ENCODE measurements at regions not wholly inside any gene's neighbourhood (a gene's known extent, or its start where the extent isn't known, plus 50 kb on each side); places are given as distances from the start of the nearest gene placed in this dataset.
"Not testable (repeated sequence)": the region's sequence is repeated elsewhere in the genome, so short reads cannot be mapped to it uniquely, and the experiment has no call there.

DNA sequence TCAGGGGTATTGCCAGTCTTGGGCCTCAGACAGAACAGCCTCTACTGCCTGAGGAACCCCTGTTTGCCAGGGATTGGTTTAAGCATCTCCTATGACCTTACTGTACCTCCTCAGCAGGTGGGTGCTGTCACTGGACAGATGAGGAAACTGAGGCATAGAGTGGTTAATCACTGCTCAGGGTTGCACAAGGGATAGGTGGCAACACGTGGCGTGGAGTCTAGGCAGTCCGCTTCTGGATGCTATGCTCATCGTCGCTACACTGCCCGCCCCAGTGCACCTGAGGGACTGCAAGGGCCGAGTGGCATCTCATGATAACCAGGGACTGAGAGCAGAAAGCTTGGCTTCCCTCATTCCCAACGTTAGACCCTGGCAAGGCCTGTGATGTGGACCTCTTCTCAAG lies 101.8 kb upstream of the SULF2 start:
- H3K9me3 ChIP-seq (replicated peaks) = no peaks in the 10 kb centered on the region
- no peaks in the 10 kb centered on the region for H3K4me1 ChIP-seq (replicated peaks)
- no peak overlapping the region for H3K4me3 ChIP-seq
- DNase-seq (ENCODE audit: low read depth in 1 of 2, low spot score in 2 of 2) = no peak
- peaks cover 10% of the 10 kb centered on the region for H3K27me3 ChIP-seq (replicated peaks)
- H3K27ac ChIP-seq = no peak overlapping the region
- H3K36me3 ChIP-seq = no peaks in the 10 kb centered on the region

DNA sequence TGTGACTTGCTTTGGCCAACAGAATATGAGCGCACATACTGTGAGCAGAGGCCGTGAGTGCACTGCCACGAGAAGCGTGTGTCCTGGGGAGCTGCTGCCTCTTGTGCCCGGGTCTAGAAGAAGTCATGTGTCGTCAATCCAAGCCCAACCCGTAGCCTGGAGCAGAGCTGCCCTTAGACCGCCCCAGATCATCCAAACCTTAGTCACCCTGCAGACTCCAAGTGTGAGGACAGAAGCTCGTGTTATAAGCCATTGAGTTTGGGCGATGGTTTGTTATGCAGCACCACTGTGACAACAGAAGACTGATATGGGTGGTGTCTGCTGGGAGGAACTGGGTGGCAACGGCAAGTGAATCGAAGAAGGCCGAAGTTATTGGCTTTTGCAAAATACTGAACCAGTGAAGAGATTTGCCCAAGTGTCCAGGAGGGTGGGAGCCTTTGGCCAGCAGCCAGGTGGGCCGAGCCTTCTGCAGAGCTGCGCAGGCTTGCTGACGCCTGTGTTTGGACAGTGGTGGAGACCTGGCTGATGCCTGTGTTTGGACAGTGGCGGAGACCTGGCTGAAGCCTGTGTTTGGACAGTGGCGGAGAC lies 101.3 kb upstream of the SULF2 start:
- no peak overlapping the region for H3K27ac ChIP-seq
- H3K27me3 ChIP-seq (replicated peaks) = peaks cover 10% of the 10 kb centered on the region
- no peaks in the 10 kb centered on the region for H3K9me3 ChIP-seq (replicated peaks)
- no peak overlapping the region for H3K4me3 ChIP-seq
- no peaks in the 10 kb centered on the region for H3K36me3 ChIP-seq
- no peak for DNase-seq (ENCODE audit: low read depth in 1 of 2, low spot score in 2 of 2)
- H3K4me1 ChIP-seq (replicated peaks) = no peaks in the 10 kb centered on the region

DNA sequence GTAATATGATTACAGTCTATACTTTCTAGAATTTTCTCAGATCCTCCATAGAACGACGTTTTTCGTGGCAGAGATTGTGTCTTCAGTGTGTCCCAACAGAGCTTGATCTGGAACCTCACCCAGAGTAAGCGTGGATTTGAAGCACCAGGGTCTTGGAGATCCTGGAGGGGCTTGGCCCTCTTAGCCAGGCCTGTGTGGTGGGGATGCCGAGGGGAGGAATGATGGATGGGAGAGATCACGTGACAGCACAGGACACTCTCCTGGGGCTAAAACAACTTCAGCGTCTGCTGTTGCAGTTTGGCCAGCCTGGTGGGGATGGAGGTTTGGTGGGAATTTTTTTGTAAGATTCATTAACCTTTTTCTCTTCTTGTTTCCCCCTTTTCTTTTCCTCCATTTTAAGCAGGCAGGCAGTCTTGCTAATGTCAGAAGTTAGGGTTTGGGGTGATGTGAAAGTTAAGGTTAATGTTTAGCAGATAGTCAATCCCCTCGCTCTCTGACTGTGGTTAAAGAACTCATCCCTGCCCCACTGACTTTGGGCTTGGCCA lies 100.7 kb upstream of the SULF2 start:
- Histone ChIP-seq H3K36me3 (no peaks in the 10 kb centered on the region), H3K27me3 (replicated peaks) (peaks cover 10% of the 10 kb centered on the region), H3K27ac (no peak overlapping the region), H3K4me1 (replicated peaks) (no peaks in the 10 kb centered on the region), H3K4me3 (no peak overlapping the region), H3K9me3 (replicated peaks) (no peaks in the 10 kb centered on the region)
- DNase-seq (ENCODE audit: low read depth in 1 of 2, low spot score in 2 of 2) = no peak

- not testable (repeated sequence) for H3K27me3 ChIP-seq (replicated peaks); DNase-seq (ENCODE audit: low read depth in 1 of 2, low spot score in 2 of 2); H3K27ac ChIP-seq; H3K4me3 ChIP-seq; H3K36me3 ChIP-seq; H3K9me3 ChIP-seq (replicated peaks); H3K4me1 ChIP-seq (replicated peaks)
These were observed 98.7 kb upstream of the SULF2 start for GRCh38 chr20:47883940-47884339.

- H3K27me3 ChIP-seq (replicated peaks) = peaks cover 13% of the 10 kb centered on the region
- H3K9me3 ChIP-seq (replicated peaks) = no peaks in the 10 kb centered on the region
- H3K27ac ChIP-seq = no peak overlapping the region
- no peaks in the 10 kb centered on the region for H3K4me1 ChIP-seq (replicated peaks)
- no peak overlapping the region for H3K4me3 ChIP-seq
- no peaks in the 10 kb centered on the region for H3K36me3 ChIP-seq
- DNase-seq (ENCODE audit: low read depth in 1 of 2, low spot score in 2 of 2) = no peak
These were observed 97.9 kb upstream of the SULF2 start for GRCh38 chr20:47883186-47883585.

DNA sequence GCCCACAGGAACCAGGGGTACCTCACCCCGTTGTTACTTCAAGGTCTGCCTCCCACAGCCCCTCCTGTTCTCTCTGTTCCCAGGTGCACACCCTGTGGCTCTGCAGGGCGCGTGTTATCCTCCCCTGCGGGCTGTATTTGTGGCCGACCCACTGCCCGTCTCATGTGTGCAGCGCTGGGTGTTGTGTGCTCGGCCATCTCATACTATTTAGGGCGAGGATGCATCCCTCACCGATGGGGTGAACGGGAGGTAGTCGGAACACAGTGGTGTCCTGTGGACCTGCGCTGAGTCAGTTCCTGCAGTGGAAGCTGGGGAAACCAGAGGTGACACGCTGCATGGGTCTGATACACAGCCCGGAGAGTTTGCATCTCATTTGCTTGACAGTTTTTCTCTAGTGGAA lies 94.5 kb upstream of the SULF2 start:
- H3K9me3 ChIP-seq (replicated peaks) = no peaks in the 10 kb centered on the region
- H3K27me3 ChIP-seq (replicated peaks) = peaks cover 20% of the 10 kb centered on the region
- no peak overlapping the region for H3K27ac ChIP-seq
- no peak overlapping the region for H3K4me3 ChIP-seq
- no peak for DNase-seq (ENCODE audit: low read depth in 1 of 2, low spot score in 2 of 2)
- no peaks in the 10 kb centered on the region for H3K4me1 ChIP-seq (replicated peaks)
- no peaks in the 10 kb centered on the region for H3K36me3 ChIP-seq

DNA sequence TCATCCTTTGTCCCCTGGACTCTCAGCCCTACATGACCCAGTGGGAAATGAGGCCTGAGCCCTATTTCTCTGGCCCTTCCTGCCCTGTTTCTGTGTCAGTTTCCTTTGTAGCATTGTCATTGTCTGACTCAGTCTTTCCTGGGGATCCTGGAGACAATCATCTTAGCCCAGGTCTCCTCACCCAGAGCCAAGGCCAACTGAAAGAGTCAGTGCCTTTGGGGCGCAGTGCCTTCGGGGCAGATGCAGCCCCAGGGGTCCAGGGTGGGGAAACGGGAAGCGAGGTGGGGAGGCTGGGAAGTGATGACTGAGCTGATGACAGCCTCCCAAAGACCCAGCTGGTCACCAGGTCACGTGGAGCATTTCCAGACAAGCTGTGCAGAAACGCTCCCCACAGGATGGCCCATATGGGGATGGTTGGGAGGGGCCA lies 93.3 kb upstream of the SULF2 start:
- Histone ChIP-seq H3K27ac (no peak overlapping the region), H3K4me3 (no peak overlapping the region), H3K27me3 (replicated peaks) (peaks cover 20% of the 10 kb centered on the region), H3K4me1 (replicated peaks) (no peaks in the 10 kb centered on the region), H3K9me3 (replicated peaks) (no peaks in the 10 kb centered on the region), H3K36me3 (no peaks in the 10 kb centered on the region)
- DNase-seq (ENCODE audit: low read depth in 1 of 2, low spot score in 2 of 2) = no peak

DNA sequence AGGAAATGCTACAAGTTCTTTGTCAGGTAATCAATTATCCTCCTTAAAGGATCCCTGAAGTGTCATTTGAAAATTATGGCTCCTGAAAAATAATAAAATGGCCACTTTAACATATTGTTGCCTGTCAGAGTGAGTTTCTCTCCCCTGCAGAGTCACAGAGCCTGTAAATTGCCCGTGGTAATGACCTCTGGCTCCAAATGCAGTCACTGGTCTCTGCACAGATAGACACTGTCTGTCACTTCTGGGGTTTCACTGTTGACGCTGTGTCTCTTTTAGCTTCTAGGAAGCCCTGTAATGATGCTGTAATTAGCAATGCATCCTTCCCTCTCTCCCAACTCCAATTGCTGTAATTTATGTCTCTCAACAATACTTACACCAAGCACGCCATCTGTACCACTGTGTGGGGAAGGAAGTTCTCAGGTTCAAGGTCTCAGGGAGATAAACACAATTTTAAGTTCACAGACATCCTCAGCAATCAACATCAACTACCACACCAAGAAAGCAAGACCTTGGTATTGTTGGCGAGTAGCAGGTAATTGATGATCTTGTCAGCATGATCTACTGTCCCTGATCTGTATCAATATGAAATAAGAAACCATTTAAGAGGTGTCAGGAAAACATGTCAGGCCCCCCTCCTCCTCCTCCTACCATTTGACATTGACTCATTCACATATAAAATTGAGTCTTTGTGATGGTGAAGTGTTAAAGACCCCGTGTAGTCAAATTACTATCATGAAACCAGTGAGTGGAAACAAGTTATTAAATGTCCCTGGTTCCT lies 91.2 kb upstream of the SULF2 start:
- Histone ChIP-seq H3K4me3 (no peak overlapping the region), H3K9me3 (replicated peaks) (no peaks in the 10 kb centered on the region), H3K36me3 (no peaks in the 10 kb centered on the region), H3K4me1 (replicated peaks) (no peaks in the 10 kb centered on the region), H3K27ac (no peak overlapping the region), H3K27me3 (replicated peaks) (peaks cover 20% of the 10 kb centered on the region)
- DNase-seq (ENCODE audit: low read depth in 1 of 2, low spot score in 2 of 2) = no peak

- no peak for DNase-seq (ENCODE audit: low read depth in 1 of 2, low spot score in 2 of 2)
- Histone ChIP-seq H3K27me3 (replicated peaks) (peaks cover 23% of the 10 kb centered on the region), H3K27ac (no peak overlapping the region), H3K4me1 (replicated peaks) (no peaks in the 10 kb centered on the region), H3K4me3 (no peak overlapping the region), H3K9me3 (replicated peaks) (no peaks in the 10 kb centered on the region), H3K36me3 (no peaks in the 10 kb centered on the region)
These were observed 90.2 kb upstream of the SULF2 start for GRCh38 chr20:47875297-47876025.

DNA sequence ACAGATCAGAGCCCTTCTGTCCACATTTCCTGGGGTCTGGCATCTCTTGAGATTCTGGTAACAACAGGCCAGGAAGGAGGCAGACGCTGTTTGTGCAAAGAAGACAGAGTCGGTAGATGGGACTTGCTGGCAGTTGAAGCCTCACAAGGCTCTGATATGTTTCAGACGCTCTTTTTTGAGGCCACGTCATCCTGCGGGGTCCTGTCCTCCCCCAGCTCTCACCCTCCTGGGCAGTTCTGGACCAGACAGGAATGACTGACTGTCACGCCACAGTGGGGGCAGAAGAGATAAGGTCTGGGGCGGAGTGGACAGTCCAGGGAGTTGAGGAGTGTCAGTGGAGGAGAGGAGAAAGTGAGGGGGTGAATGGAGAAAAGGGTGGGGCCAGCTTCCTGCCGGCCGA lies 87.1 kb upstream of the SULF2 start:
- H3K4me1 ChIP-seq (replicated peaks) = no peaks in the 10 kb centered on the region
- no peak for DNase-seq (ENCODE audit: low read depth in 1 of 2, low spot score in 2 of 2)
- H3K9me3 ChIP-seq (replicated peaks) = no peaks in the 10 kb centered on the region
- no peak overlapping the region for H3K27ac ChIP-seq
- no peak overlapping the region for H3K4me3 ChIP-seq
- H3K36me3 ChIP-seq = no peaks in the 10 kb centered on the region
- H3K27me3 ChIP-seq (replicated peaks) = peaks cover 27% of the 10 kb centered on the region

DNA sequence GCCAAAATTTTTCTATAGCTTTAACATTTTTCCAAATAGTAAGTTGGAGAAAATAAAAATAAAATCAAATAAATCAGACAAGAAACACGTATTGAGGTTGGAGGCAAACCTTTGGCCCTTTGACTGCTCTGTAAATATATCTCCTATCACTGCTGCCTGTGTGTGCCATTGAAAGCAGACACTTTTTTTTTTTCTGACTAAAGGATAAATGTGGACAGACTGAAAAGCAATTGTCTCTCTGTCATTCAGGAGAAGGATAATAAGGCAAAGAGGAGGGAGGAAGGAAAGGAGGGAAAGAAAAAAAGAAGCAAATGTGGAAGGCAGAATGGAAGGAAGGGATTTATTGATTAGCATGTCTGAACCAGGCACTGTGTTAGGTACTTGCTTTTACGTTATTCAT lies 85.2 kb upstream of the SULF2 start:
- no peak overlapping the region for H3K4me3 ChIP-seq
- no peaks in the 10 kb centered on the region for H3K9me3 ChIP-seq (replicated peaks)
- no peak overlapping the region for H3K27ac ChIP-seq
- no peaks in the 10 kb centered on the region for H3K4me1 ChIP-seq (replicated peaks)
- DNase-seq (ENCODE audit: low read depth in 1 of 2, low spot score in 2 of 2) = no peak
- H3K27me3 ChIP-seq (replicated peaks) = peaks cover 18% of the 10 kb centered on the region
- H3K36me3 ChIP-seq = no peaks in the 10 kb centered on the region

- peaks cover 35% of the 10 kb centered on the region for H3K27me3 ChIP-seq (replicated peaks)
- no peak overlapping the region for H3K27ac ChIP-seq
- H3K9me3 ChIP-seq (replicated peaks) = no peaks in the 10 kb centered on the region
- H3K4me1 ChIP-seq (replicated peaks) = no peaks in the 10 kb centered on the region
- DNase-seq (ENCODE audit: low read depth in 1 of 2, low spot score in 2 of 2) = no peak
- no peak overlapping the region for H3K4me3 ChIP-seq
- H3K36me3 ChIP-seq = no peaks in the 10 kb centered on the region
These were observed 83.5 kb upstream of the SULF2 start for GRCh38 chr20:47868744-47869143.

DNA sequence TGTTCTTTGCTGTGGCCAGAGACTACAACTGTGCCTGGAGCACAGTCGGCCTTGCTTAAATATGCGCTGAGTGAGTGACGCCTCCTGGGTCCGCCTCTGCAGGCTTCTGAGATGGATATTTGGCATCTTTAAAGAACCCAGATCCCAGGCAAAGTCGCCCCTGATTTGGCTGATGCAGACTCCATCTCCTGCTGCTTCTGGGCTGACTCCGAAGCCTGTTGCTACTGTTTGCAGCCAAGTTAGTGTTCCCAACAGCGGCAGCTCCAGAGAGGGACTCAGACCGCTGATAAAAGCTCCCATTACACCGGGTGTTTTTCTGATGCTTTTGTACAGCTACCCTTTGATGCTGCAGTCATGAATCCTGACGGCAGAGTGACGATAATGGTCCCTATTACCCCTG lies 83.0 kb upstream of the SULF2 start:
- Histone ChIP-seq H3K27me3 (replicated peaks) (peaks cover 40% of the 10 kb centered on the region), H3K9me3 (replicated peaks) (no peaks in the 10 kb centered on the region), H3K4me3 (no peak overlapping the region), H3K36me3 (no peaks in the 10 kb centered on the region), H3K4me1 (replicated peaks) (no peaks in the 10 kb centered on the region), H3K27ac (no peak overlapping the region)
- DNase-seq (ENCODE audit: low read depth in 1 of 2, low spot score in 2 of 2) = no peak

DNA sequence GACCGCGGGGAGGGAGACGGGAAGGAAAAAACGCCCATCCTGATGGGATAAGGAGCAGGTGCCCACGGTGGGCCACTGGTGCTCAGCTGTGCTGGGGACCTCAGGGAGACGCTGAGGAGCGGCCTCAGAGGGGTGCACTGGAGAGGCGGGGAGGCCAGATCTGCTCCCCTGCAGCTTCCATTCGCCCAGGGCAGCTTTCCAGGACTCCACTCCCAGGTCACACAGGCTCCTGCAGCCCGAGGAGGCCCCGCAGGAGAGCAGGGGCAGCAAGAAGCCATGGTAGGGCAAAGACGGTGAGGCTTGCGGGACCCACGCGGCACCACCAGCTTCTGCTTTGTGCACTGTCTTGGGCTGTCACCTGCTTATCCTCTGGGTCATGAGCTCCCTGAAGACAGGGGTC lies 82.5 kb upstream of the SULF2 start:
- H3K9me3 ChIP-seq (replicated peaks) = no peaks in the 10 kb centered on the region
- no peak overlapping the region for H3K27ac ChIP-seq
- no peaks in the 10 kb centered on the region for H3K36me3 ChIP-seq
- no peak overlapping the region for H3K4me3 ChIP-seq
- H3K27me3 ChIP-seq (replicated peaks) = peaks cover 42% of the 10 kb centered on the region
- H3K4me1 ChIP-seq (replicated peaks) = no peaks in the 10 kb centered on the region
- DNase-seq (ENCODE audit: low read depth in 1 of 2, low spot score in 2 of 2) = no peak

Measured in SJSA1 (cell line).